VCaP (cell line): ENCODE measurements at regions not wholly inside any gene's neighbourhood (a gene's known extent, or its start where the extent isn't known, plus 50 kb on each side); places are given as distances from the start of the nearest gene placed in this dataset.

Experiments
- H3K27ac ChIP-seq: fragments of 450-650 bp; 2 replicates; pipeline ENCODE4 v1.5.1; 2017
- TF ChIP-seq, protein P1 (sequence below): fragments of 450-650 bp; conservative IDR thresholded peaks from 2 replicates; pipeline ENCODE4 v1.5.1; 2017; ENCODE audit warnings: mild to moderate bottlenecking, moderate library complexity

DNA sequence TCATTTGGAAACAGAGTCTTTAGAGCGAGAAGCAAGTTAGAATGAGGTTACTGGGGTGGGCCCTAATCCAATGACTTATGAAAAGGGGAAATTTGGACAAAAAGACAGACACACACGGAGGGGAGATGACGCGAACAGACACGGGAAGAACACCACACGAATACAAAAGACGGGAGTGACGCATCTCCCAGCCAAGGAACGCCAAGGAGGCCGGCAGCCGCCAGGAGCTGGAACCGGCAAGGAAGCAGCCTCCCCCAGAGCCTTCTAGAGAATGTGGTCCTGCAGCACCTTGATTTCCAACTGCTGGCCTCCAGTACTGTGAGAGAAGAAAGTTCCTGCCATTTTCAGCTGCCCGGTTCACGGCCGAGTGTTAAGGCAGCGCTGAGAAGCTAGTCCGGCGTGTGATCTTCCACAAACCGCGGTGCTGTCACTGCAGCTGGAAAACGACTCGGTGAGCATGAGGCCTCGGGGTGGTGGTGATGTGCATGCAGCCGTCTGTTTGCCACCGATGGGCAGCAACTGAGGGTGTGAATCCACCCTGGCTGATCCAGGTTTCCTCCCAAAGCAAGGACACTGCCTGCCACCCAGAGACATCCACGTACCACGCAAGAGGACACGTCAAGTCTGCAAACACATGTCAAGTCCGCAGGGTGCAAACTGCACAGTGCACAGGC is 124.5 kb downstream of the NCOR2 start:
- H3K27ac ChIP-seq: no peak overlapping the region
- TF ChIP-seq, protein P1, sequence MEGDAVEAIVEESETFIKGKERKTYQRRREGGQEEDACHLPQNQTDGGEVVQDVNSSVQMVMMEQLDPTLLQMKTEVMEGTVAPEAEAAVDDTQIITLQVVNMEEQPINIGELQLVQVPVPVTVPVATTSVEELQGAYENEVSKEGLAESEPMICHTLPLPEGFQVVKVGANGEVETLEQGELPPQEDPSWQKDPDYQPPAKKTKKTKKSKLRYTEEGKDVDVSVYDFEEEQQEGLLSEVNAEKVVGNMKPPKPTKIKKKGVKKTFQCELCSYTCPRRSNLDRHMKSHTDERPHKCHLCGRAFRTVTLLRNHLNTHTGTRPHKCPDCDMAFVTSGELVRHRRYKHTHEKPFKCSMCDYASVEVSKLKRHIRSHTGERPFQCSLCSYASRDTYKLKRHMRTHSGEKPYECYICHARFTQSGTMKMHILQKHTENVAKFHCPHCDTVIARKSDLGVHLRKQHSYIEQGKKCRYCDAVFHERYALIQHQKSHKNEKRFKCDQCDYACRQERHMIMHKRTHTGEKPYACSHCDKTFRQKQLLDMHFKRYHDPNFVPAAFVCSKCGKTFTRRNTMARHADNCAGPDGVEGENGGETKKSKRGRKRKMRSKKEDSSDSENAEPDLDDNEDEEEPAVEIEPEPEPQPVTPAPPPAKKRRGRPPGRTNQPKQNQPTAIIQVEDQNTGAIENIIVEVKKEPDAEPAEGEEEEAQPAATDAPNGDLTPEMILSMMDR: no peak

DNA sequence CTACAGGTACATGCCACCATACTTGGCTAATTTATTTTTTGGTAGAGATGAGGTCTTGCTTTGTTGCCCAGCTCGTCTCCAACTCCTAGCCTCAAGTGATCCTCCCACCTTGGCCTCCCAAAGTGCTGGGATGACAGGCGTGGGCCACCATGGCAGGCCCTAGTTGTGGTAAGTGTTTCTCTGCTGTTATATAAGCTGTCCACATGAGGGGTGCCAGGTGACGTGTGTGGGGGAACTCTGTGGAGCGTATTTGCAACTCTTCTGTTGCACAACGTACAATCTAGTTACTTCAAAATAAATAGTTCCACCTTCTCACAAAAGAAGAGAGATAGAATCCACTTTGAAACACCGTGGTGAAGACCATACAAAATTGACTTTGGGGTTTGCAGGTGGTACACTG is 125.1 kb downstream of the NCOR2 start:
- H3K27ac ChIP-seq: no peak overlapping the region

DNA sequence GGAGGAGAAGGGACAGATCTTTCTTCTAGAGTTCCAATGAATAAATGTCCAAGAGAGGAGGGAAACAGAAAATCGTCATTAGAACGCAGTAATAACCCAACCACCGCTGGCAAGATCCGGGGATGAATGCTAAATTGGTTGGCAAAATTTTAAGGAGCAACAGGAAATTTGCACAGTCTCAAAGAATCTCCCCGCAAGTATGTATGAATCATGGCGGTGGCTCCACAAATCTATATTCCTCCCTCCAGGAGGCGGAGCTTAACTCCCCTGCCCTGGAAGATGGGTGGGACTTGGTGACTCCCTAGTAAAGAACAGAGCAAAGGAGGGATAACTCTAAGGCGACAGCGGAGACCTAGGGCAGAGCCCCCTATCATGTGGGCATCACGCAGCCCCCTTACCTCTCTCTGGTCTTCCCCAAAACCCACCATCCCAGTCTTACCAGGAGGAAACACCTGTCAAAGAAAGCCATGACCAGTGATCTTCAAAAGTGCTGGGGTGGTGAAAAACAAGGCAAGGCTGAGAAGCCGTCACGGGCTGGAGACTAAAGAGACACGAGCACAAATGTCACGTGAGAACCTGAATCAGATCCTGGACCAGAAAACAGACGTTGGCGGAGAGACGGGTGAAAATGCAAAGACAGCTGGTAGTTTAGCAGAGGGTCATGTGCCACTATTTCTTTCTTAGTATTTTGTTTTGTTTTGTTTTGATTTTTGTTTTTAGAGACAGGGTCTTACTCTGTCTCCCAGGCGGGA is 125.8 kb downstream of the NCOR2 start:
- no peak overlapping the region for H3K27ac ChIP-seq
- TF ChIP-seq, protein P1: no peak

More for the DNA sequence above, 125.1 kb downstream of the NCOR2 start:
- TF ChIP-seq, protein P1: no peak

DNA sequence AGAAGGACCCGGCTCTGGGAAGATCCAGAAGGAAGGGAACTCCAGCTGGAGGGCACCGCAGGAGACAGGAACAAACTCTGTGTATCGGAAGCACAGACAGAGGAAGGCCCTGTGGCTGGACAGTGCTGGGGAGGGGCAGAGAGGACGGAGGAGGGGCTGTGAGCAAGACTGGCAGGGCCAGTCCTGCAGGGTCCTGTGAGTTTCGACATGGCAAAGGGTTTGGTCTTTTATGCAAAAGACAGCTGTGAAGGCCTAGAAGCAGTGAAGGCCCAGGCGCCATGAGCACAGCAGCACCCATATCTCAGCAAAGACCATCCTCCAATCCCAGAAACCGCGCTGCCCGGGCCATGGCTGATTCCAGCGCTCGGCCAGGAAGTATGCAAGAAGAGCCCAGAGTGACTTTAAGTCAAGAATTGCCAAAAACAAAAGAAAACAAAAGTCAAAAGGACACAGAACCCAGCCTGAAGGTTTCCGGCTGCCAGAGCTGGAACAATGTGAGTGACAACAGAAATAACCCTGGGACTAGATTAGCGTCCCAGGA is 126.5 kb downstream of the NCOR2 start:
- H3K27ac ChIP-seq: no peak overlapping the region; the same call in 1 of the 2 replicates
- TF ChIP-seq, protein P1: no peak

DNA sequence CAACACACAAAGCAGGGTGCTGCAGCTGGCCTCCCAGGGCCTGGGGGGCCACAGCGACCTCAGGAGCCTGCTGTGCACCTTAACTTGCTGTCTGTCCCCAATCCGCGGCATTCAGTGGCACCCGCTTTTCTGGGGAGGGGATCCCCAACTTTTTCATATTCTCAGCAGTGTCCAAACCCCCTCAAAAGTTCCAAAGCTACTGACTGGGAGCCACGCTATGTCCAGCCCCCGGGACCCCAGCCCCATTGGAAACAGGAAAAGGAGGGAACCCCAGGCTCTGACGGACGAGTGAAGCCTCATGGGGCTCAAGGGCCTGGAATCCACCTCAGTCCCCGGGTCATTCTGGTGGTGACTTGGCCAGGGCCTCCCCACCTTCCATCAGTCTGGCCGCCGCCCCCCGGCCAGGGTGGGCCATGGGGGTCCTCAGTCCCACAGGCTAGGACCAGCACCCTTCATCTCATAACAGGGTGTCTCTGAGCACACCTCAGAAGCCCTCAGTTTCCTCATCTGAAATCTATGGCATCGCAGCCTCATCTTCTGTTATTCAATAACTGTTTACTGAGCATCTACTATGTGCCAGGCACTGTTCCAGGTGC is 127.3 kb downstream of the NCOR2 start:
- TF ChIP-seq, protein P1: no peak
- peak overlapping the region; percentile 18; the same call in 1 of the 2 replicates for H3K27ac ChIP-seq

DNA sequence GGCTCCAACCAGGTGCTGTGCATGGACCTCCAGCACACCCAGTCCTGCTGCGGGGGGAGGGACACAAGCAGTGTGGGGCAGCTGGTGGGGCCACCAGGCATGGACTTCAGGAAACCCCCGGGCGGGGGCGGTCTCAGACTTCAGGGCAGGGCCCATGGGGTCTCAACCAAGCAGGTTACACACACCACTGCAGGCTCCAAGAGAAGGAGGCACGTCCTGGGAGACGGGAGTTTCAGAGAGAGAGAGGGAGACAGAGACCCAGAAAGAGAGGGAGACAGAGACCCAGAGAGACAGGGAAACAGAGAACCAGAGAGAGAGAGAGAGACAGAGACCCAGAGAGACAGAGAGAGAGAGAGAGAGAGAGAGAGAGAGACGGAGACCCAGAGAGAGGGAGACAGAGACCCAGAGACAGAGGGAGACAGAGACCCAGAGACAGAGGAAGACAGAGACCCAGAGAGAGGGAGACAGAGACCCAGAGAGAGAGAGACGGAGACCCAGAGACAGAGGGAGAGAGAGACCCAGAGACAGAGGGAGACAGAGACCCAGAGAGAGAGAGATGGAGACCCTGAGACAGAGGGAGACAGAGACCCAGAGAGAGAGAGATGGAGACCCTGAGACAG is 128.9 kb downstream of the NCOR2 start:
- H3K27ac ChIP-seq: no peak overlapping the region
- TF ChIP-seq, protein P1: no peak
